T-helper 17 cell (primary cell): ENCODE measurements at regions not wholly inside any gene's neighbourhood (a gene's known extent, or its start where the extent isn't known, plus 50 kb on each side); places are given as distances from the start of the nearest gene placed in this dataset.

Source experiments
- ATAC-seq: fragments of 150-1000 bp; cut with Tn5 transposase; 2 replicates; pipeline ENCODE4 v1.10.0; 2021; ENCODE audit warnings: mild to moderate bottlenecking, moderate library complexity
- DNase-seq, 3 donors: peaks; one replicate each; pipeline versions ENCODE4 v3.0.0 to v3.0.0-alpha.2; 2020 to 2021
- H3K9me3 ChIP-seq: one replicate; pipeline ENCODE4 v1.7.0; 2013; ENCODE audit warnings: low read length, mild to moderate bottlenecking; ENCODE audit not compliant: control insufficient read depth, poor library complexity, severe bottlenecking
- H3K27ac Mint-ChIP-seq: one replicate; pipeline ENCODE4 v1.8.0; 2022; ENCODE audit warnings: mild to moderate bottlenecking, moderate library complexity, mixed read lengths
- H3K27me3 Mint-ChIP-seq: one replicate; pipeline ENCODE4 v1.8.0; 2022; ENCODE audit warnings: mixed read lengths
- H3K36me3 Mint-ChIP-seq: one replicate; pipeline ENCODE4 v1.8.0; 2022; ENCODE audit warnings: low read depth, mixed read lengths
- H3K4me1 Mint-ChIP-seq: one replicate; pipeline ENCODE4 v1.8.0; 2022; ENCODE audit warnings: mild to moderate bottlenecking, mixed read lengths
- H3K4me3 Mint-ChIP-seq: one replicate; pipeline ENCODE4 v1.8.0; 2022; ENCODE audit warnings: mild to moderate bottlenecking, moderate library complexity, mixed read lengths

- peak; percentile 49 to 77 (median 64) for DNase-seq
- Mint-ChIP-seq H3K36me3 (no peaks in the 10 kb centered on the region), H3K27ac (peak overlapping the region; percentile 72), H3K4me3 (peak overlapping the region; percentile 68), H3K4me1 (peaks cover 25% of the 10 kb centered on the region), H3K27me3 (peaks cover 16% of the 10 kb centered on the region)
- H3K9me3 ChIP-seq = no peaks in the 10 kb centered on the region
- ATAC-seq = peak; percentile 94
These were observed 112.2 kb downstream of the TEX26 start for GRCh38 chr13:31044364-31045285.

GRCh38 chr13:31043957-31044356 is 111.5 kb downstream of the TEX26 start:
- ATAC-seq (no peak), DNase-seq (no peak)
- Mint-ChIP-seq H3K4me1 (peaks cover 32% of the 10 kb centered on the region), H3K4me3 (peak overlapping the region; percentile 68), H3K36me3 (no peaks in the 10 kb centered on the region), H3K27ac (no peak overlapping the region), H3K27me3 (peaks cover 16% of the 10 kb centered on the region)
- no peaks in the 10 kb centered on the region for H3K9me3 ChIP-seq

GRCh38 chr13:31042481-31043165 is 110.2 kb downstream of the TEX26 start:
- H3K4me3 Mint-ChIP-seq = no peak overlapping the region
- no peak for DNase-seq

GRCh38 chr13:31042049-31042448 is 109.6 kb downstream of the TEX26 start:
- H3K27ac Mint-ChIP-seq = no peak overlapping the region
- H3K27me3 Mint-ChIP-seq = peaks cover 16% of the 10 kb centered on the region
- no peak overlapping the region for H3K4me3 Mint-ChIP-seq
- ATAC-seq = no peak
- DNase-seq = no peak
- no peaks in the 10 kb centered on the region for H3K36me3 Mint-ChIP-seq
- peaks cover 44% of the 10 kb centered on the region for H3K4me1 Mint-ChIP-seq
- H3K9me3 ChIP-seq = no peaks in the 10 kb centered on the region

More at GRCh38 chr13:31042481-31043165, 110.2 kb downstream of the TEX26 start:
- no peaks in the 10 kb centered on the region for H3K9me3 ChIP-seq
- Mint-ChIP-seq H3K27me3 (peaks cover 16% of the 10 kb centered on the region), H3K36me3 (no peaks in the 10 kb centered on the region), H3K27ac (peak overlapping the region; percentile 14), H3K4me1 (peaks cover 43% of the 10 kb centered on the region)
- no peak for ATAC-seq

- Mint-ChIP-seq H3K4me1 (peaks cover 33% of the 10 kb centered on the region), H3K27me3 (peaks cover 27% of the 10 kb centered on the region), H3K4me3 (peak overlapping the region; percentile 76), H3K36me3 (no peaks in the 10 kb centered on the region), H3K27ac (peak overlapping the region; percentile 19)
- no peaks in the 10 kb centered on the region for H3K9me3 ChIP-seq
- DNase-seq = no peak
- peak; percentile 58 for ATAC-seq
These were observed 106.5 kb downstream of the TEX26 start for GRCh38 chr13:31038834-31039552.

GRCh38 chr13:31037874-31038500 is 105.5 kb downstream of the TEX26 start:
- Mint-ChIP-seq H3K27ac (peak overlapping the region; percentile 53), H3K27me3 (peaks cover 20% of the 10 kb centered on the region), H3K36me3 (no peaks in the 10 kb centered on the region), H3K4me3 (no peak overlapping the region), H3K4me1 (peaks cover 33% of the 10 kb centered on the region)
- ATAC-seq (no peak), DNase-seq (no peak)
- no peaks in the 10 kb centered on the region for H3K9me3 ChIP-seq

- Mint-ChIP-seq H3K27ac (no peak overlapping the region), H3K4me3 (no peak overlapping the region), H3K36me3 (no peaks in the 10 kb centered on the region), H3K27me3 (peaks cover 24% of the 10 kb centered on the region), H3K4me1 (peaks cover 30% of the 10 kb centered on the region)
- no peaks in the 10 kb centered on the region for H3K9me3 ChIP-seq
- ATAC-seq (no peak), DNase-seq (no peak)
These were observed 104.6 kb downstream of the TEX26 start for GRCh38 chr13:31036731-31037695.

GRCh38 chr13:31035185-31035965 is 102.9 kb downstream of the TEX26 start:
- Mint-ChIP-seq H3K27ac (no peak overlapping the region), H3K27me3 (peaks cover 37% of the 10 kb centered on the region), H3K4me1 (peaks cover 28% of the 10 kb centered on the region), H3K36me3 (no peaks in the 10 kb centered on the region), H3K4me3 (no peak overlapping the region)
- no peaks in the 10 kb centered on the region for H3K9me3 ChIP-seq
- DNase-seq (no peak), ATAC-seq (no peak)

- DNase-seq (no peak), ATAC-seq (no peak)
- H3K9me3 ChIP-seq = no peaks in the 10 kb centered on the region
- H3K36me3 Mint-ChIP-seq = no peaks in the 10 kb centered on the region
- H3K4me3 Mint-ChIP-seq = no peak overlapping the region
- H3K4me1 Mint-ChIP-seq = peaks cover 7% of the 10 kb centered on the region
- H3K27ac Mint-ChIP-seq = peak overlapping the region; percentile 46
- H3K27me3 Mint-ChIP-seq = peaks cover 51% of the 10 kb centered on the region
These were observed 100.2 kb downstream of the TEX26 start for GRCh38 chr13:31032528-31033113.

GRCh38 chr13:31031482-31031881 is 99.0 kb downstream of the TEX26 start:
- ATAC-seq = no peak
- H3K27me3 Mint-ChIP-seq = peaks cover 54% of the 10 kb centered on the region
- peaks cover 5% of the 10 kb centered on the region for H3K4me1 Mint-ChIP-seq
- no peaks in the 10 kb centered on the region for H3K9me3 ChIP-seq
- H3K36me3 Mint-ChIP-seq = no peaks in the 10 kb centered on the region
- H3K27ac Mint-ChIP-seq = no peak overlapping the region
- H3K4me3 Mint-ChIP-seq = no peak overlapping the region
- no peak for DNase-seq

GRCh38 chr13:31029102-31029501 is 96.6 kb downstream of the TEX26 start:
- peaks cover 42% of the 10 kb centered on the region for H3K27me3 Mint-ChIP-seq
- no peaks in the 10 kb centered on the region for H3K9me3 ChIP-seq
- peaks cover 3% of the 10 kb centered on the region for H3K4me1 Mint-ChIP-seq
- H3K36me3 Mint-ChIP-seq = no peaks in the 10 kb centered on the region
- ATAC-seq (no peak), DNase-seq (no peak)
- no peak overlapping the region for H3K4me3 Mint-ChIP-seq
- no peak overlapping the region for H3K27ac Mint-ChIP-seq
